GM18507 (cell line): ENCODE measurements at regions not wholly inside any gene's neighbourhood (a gene's known extent, or its start where the extent isn't known, plus 50 kb on each side); places are given as distances from the start of the nearest gene placed in this dataset.
A peak's percentile ranks its signal among the peaks of the same experiment; 100 is the strongest.

Experiments used
- DNase-seq: peaks from one replicate; pipeline ENCODE4 v3.0.0; 2011; ENCODE audit warnings: low read depth; ENCODE audit not compliant: insufficient read length; ENCODE audit errors: extremely low spot score
- FAIRE-seq: peaks from 2 replicates; lab custom pipeline; 2011; peaks lifted over from hg19 to GRCh38; lab: Jason Lieb, UNC

DNA sequence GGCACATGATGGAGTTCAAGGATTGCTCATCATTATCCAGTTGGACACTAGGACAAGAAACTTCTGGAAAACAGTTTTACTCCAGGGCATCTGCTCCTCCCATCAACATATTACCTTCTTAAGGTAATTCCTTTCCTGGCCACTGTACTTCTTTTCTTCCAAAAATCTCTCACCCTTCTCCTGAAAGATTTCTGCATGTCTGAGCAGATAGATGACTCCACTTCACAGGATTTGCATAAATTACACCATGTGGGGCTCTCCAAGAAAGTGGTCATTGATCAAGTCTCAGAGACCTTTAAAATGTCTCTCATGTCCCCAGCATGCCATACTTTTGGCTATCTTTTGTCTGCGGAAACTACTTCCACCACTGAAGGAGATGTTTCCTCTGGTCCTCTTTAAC is 103.2 kb upstream of the TNFAIP3 start:
- DNase-seq (no peak), FAIRE-seq (no peak)

GRCh38 chr6:137764464-137764863 is 102.6 kb upstream of the TNFAIP3 start:
- no peak for FAIRE-seq
- no peak for DNase-seq

GRCh38 chr6:137765059-137765458 is 102.0 kb upstream of the TNFAIP3 start:
- DNase-seq (no peak), FAIRE-seq (no peak)

DNA sequence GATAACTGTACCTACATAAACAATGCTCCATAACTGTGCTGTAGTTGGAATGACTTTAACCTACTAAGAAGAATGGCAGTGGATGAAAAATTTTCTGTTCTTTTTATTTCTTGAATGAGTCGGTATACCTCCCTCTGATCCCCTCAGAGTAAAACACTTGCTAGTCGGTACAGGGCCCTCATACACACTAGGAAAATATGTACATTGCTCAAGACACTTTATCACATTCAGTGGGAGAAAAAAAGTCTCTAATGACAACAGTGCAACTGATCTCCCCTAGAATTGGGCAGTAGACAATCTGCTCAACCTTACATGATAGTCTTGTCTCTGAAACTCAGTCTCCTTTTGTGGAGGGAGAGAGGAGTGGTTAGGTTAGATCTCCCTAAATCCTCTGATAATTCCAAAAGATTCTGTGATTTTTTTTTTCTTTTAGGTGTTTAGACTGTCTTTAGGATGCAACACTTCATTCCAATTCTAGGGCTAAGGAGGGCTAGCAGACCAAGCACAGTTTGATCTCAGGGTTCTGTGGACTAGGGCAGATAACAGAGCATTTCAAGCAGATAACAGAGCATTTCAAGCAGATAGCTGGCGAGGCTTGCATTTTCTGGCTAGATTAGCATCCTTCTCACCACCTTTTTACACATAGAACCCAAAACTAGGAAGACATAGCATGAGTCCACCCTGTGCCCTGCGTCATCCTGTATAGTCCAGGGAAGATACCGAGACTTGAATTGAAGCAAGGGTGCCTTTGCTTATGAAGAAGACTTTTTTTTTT is 100.3 kb upstream of the TNFAIP3 start:
- FAIRE-seq (no peak), DNase-seq (no peak)

GRCh38 chr6:137767465-137767864 is 99.6 kb upstream of the TNFAIP3 start:
- FAIRE-seq (no peak), DNase-seq (no peak)

GRCh38 chr6:137767911-137768690 is 99.0 kb upstream of the TNFAIP3 start:
- FAIRE-seq (peak; percentile 89), DNase-seq (no peak)

- DNase-seq = no peak
- FAIRE-seq = peak; percentile 59
These were observed 98.1 kb upstream of the TNFAIP3 start for GRCh38 chr6:137768935-137769334.

DNA sequence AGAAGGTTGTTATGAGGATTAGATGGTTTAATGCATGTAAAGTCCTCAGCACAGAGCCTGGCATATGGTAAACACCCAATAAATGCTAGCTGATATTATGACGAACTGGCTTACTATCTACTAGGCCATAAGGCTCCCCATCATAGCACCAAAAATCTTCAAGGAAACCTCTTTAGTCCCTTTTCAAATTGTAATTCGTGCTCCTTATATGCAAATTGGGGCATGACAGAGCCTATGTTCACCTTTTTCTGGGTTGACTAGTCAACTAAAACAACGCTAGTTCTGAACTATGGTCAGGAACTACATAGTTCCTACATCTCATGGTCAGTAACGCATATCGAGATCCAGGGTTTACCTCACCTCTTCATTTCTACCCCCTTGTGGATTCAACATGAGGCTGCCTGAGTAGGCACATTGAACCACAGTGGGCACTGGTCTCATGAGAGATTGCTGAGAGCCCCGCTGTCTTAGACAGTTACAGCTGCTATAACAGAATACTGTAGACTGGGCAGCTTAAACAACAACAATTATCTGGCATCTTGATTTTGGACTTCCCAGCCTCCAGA is 97.2 kb upstream of the TNFAIP3 start:
- FAIRE-seq (peak; percentile 62), DNase-seq (no peak)

- DNase-seq = no peak
- no peak for FAIRE-seq
These were observed 94.4 kb upstream of the TNFAIP3 start for GRCh38 chr6:137772541-137773250.

- DNase-seq (no peak), FAIRE-seq (no peak)
These were observed 91.8 kb upstream of the TNFAIP3 start for GRCh38 chr6:137775227-137775626.

- FAIRE-seq (no peak), DNase-seq (no peak)
These were observed 91.3 kb upstream of the TNFAIP3 start for GRCh38 chr6:137775720-137776119.

- FAIRE-seq = no peak
These were observed 90.8 kb upstream of the TNFAIP3 start for GRCh38 chr6:137776256-137776655.

DNA sequence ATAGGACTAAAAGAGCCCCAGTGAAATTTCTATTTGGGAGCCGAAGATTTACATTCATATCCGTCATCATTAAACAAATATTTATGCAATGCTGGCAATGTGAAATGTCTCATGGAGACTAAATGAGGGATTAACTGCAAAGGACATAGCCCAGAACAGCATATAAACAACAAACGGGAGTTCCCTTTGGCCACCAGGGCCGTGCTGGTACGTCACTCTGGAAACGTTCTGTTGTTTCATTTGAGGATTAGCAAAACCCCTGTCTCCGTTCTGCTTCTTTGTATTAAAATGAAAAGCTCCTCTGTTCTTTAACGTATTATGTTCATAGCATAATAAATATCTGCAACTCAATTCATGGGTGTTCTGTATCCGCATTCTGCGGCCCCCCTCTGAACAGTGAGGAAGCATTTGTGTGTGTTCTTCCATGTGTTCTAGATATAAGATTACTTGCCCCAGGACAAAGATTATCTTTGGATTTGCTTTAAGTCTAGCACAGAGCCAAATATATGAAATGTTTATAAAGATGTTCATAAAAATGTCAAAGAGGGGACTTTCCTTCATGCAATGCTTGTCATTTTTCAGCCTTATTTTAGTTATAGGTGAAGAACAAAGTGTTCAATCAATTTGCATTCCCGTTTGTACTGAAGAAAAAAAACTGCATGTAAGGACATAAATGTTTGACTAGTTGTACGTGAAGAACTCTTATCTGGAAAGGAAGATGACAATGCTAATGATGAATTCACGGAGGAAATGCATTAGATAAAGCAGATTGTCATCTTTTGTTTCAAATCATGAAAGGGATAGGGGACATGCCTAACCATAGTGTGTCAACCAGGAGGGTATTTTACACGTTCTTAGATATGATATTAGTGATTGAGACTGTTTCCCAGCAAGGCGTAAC is 90.0 kb upstream of the TNFAIP3 start:
- no peak for DNase-seq
- FAIRE-seq = no peak

More at GRCh38 chr6:137776256-137776655, 90.8 kb upstream of the TNFAIP3 start:
- no peak for DNase-seq

- no peak for FAIRE-seq
- no peak for DNase-seq
These were observed 89.4 kb upstream of the TNFAIP3 start for GRCh38 chr6:137777687-137778075.

DNA sequence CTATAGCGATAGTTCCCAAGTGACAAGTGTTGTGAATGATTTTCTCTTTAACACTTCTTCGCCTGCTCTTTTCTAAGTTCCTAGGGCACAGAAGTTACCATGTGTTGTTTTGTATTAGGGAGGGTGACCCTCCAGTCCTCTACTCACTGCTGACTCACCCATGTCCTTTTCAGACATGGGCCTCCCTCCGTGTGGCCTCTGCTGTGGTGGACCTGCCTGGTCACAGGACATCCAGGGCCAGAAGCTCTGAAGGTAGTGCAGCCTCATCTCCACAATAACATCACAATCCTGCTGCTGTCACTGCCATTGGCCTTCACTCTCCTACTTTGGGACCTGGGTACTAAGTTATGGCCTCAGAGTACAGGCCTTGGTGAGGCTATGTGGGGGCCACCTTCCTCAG is 87.1 kb upstream of the TNFAIP3 start:
- FAIRE-seq (no peak), DNase-seq (no peak)

GRCh38 chr6:137780447-137781034 is 86.5 kb upstream of the TNFAIP3 start:
- no peak for DNase-seq
- FAIRE-seq = no peak

DNA sequence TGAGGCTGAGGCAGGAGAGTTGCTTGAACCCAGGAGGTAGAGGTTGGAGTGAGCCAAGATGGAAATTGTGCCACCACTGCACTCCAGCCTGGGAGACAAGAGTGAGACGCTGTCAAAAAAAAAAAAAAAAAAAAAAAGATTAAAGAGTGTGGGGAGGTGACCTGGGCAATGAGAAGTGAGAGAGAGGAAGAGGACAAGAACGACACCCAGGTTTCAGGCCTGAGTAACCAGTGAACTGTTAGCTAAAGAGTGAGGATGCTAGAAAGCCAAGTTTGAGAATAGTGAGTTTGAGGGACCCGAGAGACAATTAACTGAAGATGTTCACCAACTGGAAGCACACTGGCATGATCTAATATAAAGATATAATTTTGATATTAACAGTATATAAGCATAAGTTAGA is 85.4 kb upstream of the TNFAIP3 start:
- peak; percentile 15 for FAIRE-seq
- no peak for DNase-seq

DNA sequence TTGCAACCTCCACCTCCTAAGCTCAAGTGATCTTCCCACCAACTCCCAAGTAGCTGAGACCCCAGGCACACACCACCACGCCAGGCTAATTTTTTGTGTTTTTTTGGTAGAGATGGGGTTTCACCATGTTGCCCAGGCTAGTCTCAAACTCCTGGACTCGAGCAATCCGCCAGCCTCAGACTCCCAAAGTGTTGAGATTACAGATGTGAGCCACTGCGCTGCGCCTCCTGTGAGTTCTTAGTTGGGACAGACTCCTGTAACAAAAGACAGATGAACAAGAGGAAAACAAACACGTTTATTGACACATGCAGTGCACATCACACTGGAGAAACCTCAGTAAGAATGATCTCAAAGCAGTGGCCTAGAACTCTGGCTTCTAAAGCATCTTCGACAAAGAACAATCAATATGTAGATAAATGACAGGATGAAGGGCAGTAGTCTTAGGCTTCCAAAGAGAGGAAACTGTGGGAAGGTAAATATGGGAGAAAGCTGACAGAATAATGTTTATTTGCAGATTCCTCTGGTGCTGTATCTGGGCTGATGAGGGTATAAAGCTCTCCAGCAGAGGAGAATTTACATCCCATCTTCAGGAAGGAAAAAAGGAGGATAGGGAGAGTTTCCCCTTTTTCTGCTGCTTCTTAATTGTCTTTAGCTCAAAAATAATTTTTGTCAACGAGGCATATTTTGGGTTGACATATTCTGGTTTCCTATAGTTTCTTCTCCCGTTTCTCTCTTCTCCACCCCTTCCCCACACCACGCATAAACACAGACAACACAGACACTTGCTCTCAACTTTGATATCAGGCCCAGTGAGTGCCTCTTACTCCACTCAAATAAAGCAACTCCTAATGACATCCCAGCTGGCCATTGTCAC is 84.7 kb upstream of the TNFAIP3 start:
- DNase-seq (no peak), FAIRE-seq (no peak)
